ENCODE measurements at regions not wholly inside any gene's neighbourhood (a gene's known extent, or its start where the extent isn't known, plus 50 kb on each side); places are given as distances from the start of the nearest gene placed in this dataset.

- no peak for DNase-seq
Measured at GRCh38 chr2:142234741-142235140, 103.9 kb upstream of the LRP1B start.

DNA sequence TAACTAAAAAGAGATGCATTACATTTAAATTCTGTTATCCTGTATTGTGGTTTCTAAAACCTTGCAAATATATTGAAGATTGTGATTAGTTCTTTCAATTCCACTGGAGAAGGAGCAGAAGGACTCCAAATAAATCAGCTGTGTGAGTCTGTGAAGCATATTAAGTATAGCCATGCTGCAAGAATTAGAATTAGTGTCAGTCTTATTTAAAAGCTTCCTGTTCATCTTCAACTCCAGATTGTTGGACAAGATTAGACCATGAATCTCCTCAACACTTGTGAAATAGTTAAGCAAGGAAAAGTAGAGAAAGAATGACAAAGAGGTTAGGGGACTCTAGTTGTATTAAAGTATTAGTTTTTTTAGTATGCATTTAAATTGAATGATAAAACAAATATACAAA is 92.5 kb upstream of the LRP1B start:
- DNase-seq, result no peak

GRCh38 chr2:142222715-142223114 is 91.9 kb upstream of the LRP1B start:
- no peak for DNase-seq

GRCh38 chr2:142220901-142221300 is 90.1 kb upstream of the LRP1B start:
- DNase-seq, result no peak

DNA sequence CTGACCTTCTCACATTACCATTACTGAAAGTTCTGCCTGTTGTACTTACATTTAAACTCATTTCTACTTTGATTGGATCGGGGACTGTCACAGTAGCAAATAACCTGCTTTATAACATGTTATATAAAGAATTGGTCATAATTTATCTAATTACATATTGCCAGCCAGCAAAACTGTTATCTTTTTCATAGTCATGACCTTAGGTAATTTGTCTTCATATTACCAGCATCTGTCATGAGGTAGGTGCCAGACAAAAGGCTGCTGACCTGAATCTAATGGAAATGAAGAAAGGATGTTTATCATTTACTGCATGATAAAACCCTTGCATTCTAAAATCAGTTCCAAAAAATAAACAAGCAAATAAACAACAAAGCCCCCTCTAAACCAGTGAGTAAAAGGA is 89.4 kb upstream of the LRP1B start:
- no peak for DNase-seq

- no peak for DNase-seq
Measured at GRCh38 chr2:142218471-142218870, 87.7 kb upstream of the LRP1B start.

- DNase-seq, result no peak
Measured at GRCh38 chr2:142217804-142218203, 87.0 kb upstream of the LRP1B start.

- no peak for DNase-seq
Measured at GRCh38 chr2:142200062-142200461, 69.2 kb upstream of the LRP1B start.

- no peak for DNase-seq
Measured at GRCh38 chr2:142199073-142199472, 68.3 kb upstream of the LRP1B start.

DNA sequence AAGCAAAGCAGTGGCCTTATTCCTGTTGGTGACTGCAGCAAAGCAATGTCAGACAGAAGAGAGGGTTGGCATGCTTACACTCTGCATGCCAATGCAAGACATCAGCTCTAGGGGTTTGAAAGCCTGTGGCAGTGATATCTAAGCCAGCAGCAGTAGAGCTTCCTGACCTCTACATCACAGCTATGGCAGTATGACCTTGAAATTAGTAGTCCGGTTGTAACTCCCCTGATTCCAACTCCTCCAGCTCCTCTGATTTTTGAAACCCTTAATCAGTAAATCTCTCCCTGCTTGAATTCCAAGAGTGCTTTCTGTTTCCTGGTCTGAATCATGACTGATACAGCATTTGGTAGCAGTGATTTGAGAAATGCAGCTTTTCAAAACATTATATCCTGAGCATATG is 60.0 kb upstream of the LRP1B start:
- no peak for DNase-seq

GRCh38 chr2:142189501-142189900 is 58.7 kb upstream of the LRP1B start:
- DNase-seq, result no peak

- no peak for DNase-seq
Measured at GRCh38 chr2:142188562-142188961, 57.7 kb upstream of the LRP1B start.

DNA sequence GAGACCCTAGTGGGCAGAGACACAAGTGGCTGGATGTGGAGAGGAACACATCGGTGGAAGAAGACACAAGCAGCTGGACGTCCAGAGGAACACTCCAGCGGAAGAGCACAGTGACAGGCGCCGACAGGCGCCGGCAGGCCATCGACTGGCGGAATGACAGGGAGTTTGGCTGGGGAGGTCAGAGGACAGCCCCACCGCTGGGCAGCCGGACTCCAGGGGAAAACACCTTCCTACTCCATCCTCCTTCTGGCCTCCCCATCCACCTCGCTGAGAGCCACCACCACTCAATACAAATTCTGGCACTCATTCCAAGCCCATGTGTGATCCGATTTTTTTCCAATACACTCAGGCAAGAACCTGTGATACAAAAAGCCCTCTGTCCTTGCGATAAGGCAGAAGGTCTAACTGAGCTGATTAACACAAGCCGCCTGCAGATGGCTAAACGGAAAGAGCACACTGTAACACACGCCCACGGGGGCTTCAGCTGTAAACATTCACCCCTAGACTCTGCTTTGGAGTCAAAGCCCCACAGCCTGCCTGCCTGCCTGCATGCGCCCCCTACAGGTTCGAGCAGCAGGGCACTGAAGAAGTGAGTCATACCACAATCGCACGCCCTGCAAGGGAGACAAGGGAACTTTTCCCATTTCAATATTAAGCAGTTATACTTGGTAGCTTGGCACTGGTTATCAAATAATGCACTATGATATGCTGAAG is 50.2 kb upstream of the LRP1B start:
- peak; percentile 1 for DNase-seq
